Thyroid gland (tissue), 4 donors: ENCODE measurements at regions not wholly inside any gene's neighbourhood (a gene's known extent, or its start where the extent isn't known, plus 50 kb on each side); places are given as distances from the start of the nearest gene placed in this dataset.

Experiments
- CTCF ChIP-seq, 6 experiments: fragments of 200-600 bp in 3 of 6; fragments of 450-650 bp in 3 of 6; sonication (generic) in 3 of 6; IDR thresholded peaks; one replicate each; pipeline ENCODE4 v1.5.1; 2016 to 2019; ENCODE audit warnings: antibody characterized with exemption in 6 of 6, mild to moderate bottlenecking in 2 of 6, inconsistent platforms in 1 of 6, moderate library complexity in 1 of 6
- POLR2A ChIP-seq, 2 donors: fragments of 450-650 bp; IDR thresholded peaks; one replicate each; pipeline ENCODE4 v1.6.1; 2017; ENCODE audit warnings: antibody characterized with exemption in 2 of 2, mild to moderate bottlenecking in 2 of 2, moderate library complexity in 1 of 2

DNA sequence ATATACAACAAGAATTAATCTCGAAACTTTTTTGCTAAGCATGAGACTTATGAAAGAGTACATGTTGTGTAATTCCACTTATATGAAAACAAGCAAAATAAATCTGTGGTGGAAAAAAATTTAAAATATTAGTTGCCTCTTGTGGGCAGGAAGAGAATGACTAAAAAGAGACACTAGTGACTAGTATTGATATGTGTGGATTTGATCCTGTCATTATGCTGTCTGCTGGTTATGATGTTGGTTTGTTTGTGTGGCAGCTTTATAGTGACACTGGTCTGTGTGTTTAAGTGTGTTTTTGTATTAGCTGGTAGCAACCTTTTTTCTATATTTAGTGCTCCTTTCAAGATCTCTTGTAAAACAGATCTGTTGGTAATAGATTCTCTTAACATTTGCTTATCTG lies 267.8 kb upstream of the NRIP1 start:
- TF ChIP-seq CTCF (IDR thresholded peaks at IDR 0.05) (no peak), POLR2A (IDR thresholded peaks at IDR 0.05) (no peak)
